Esophagus squamous epithelium (tissue), 5 donors: ENCODE measurements at regions not wholly inside any gene's neighbourhood (a gene's known extent, or its start where the extent isn't known, plus 50 kb on each side); places are given as distances from the start of the nearest gene placed in this dataset.

Experiments used
- DNase-seq: peaks from one replicate; lab custom pipeline; 2025; lab: John Stamatoyannopoulos, UW
- H3K27ac ChIP-seq, 4 donors: fragments of 200-600 bp; sonication (generic); one replicate each; pipeline ENCODE4 v1.5.1; 2016 to 2019; ENCODE audit warnings: mild to moderate bottlenecking in 1 of 4
- H3K27me3 ChIP-seq, 4 donors: fragments of 200-600 bp; sonication (generic); 1 replicate in 3 of 4; 2 replicates in 1 of 4; pipeline versions ENCODE4 v1.5.1 to v1.6.0; 2017 to 2021; ENCODE audit warnings: antibody characterized with exemption in 1 of 4
- H3K36me3 ChIP-seq, 3 donors: fragments of 200-600 bp; sonication (generic); one replicate each; pipeline ENCODE4 v1.5.1; 2016 to 2019
- H3K4me1 ChIP-seq, 3 donors: fragments of 200-600 bp; sonication (generic); one replicate each; pipeline ENCODE4 v1.5.1; 2017 to 2019
- H3K4me3 ChIP-seq, 4 donors: fragments of 200-600 bp; sonication (generic); 1 replicate in 3 of 4; 2 replicates in 1 of 4; pipeline ENCODE4 v1.5.1; 2016 to 2019; ENCODE audit warnings: mild to moderate bottlenecking in 2 of 4, moderate library complexity in 1 of 4
- H3K9me3 ChIP-seq, 3 donors: fragments of 200-600 bp; sonication (generic); one replicate each; pipeline ENCODE4 v1.5.1; 2016 to 2019
- CTCF ChIP-seq, 6 experiments: fragments of 450-650 bp in 4 of 6; fragments of 200-600 bp in 2 of 6; sonication (generic) in 2 of 6; IDR thresholded peaks; one replicate each; pipeline ENCODE4 v1.5.1; 2016 to 2019; ENCODE audit warnings: antibody characterized with exemption in 6 of 6, mild to moderate bottlenecking in 4 of 6, moderate library complexity in 4 of 6
- POLR2A ChIP-seq, 4 donors: fragments of 450-650 bp; IDR thresholded peaks; one replicate each; pipeline ENCODE4 v1.6.1; 2017; ENCODE audit warnings: antibody characterized with exemption in 4 of 4, mild to moderate bottlenecking in 4 of 4, moderate library complexity in 3 of 4
- WGBS, 2 donors: methylation state at CpG; one replicate each; pipeline ENCODE4 v1.1.5; 2018; 5-methylcytosine and 5-hydroxymethylcytosine counted together
- intact Hi-C: fragments of 100-400 bp; cut with DNase I; formaldehyde crosslinking; loops from one replicate; pipeline ENCODE4 v1.15.0; 2022
- donor health status: DM: yes; HTN: yes; CAD: no.

GRCh38 chr18:53819671-53820070, 404.8 kb downstream of the MBD2 start:
- Histone ChIP-seq H3K27me3 (no peaks in the 10 kb centered on the region), H3K27ac (no peak overlapping the region), H3K4me3 (no peak overlapping the region), H3K9me3 (peaks cover 0 to 9% (median 0%) of the 10 kb centered on the region in 3 donors), H3K4me1 (no peaks in the 10 kb centered on the region), H3K36me3 (no peaks in the 10 kb centered on the region)
- no peak for DNase-seq
- WGBS, 2 donors: no CpG with 5 or more reads among the region's 1 CpG
- TF ChIP-seq CTCF (IDR thresholded peaks at IDR 0.05) (no peak), POLR2A (IDR thresholded peaks at IDR 0.05) (no peak)
- intact Hi-C loops: no loop called here

- no peak for DNase-seq
- Histone ChIP-seq H3K4me1 (no peaks in the 10 kb centered on the region), H3K36me3 (no peaks in the 10 kb centered on the region), H3K4me3 (no peak overlapping the region), H3K9me3 (peaks cover 0 to 9% (median 0%) of the 10 kb centered on the region in 3 donors), H3K27ac (no peak overlapping the region), H3K27me3 (no peaks in the 10 kb centered on the region)
- intact Hi-C loops: no loop called here
- TF ChIP-seq POLR2A (IDR thresholded peaks at IDR 0.05) (no peak), CTCF (IDR thresholded peaks at IDR 0.05) (no peak)
- WGBS, 2 donors: 60 to 86% methylated on average over 1 of the region's 1 CpG
These were observed 405.3 kb downstream of the MBD2 start for GRCh38 chr18:53819174-53819573.

- no peaks in the 10 kb centered on the region for H3K27me3 ChIP-seq
- no peak overlapping the region for H3K27ac ChIP-seq
- intact Hi-C loops: no loop called here
- no peak overlapping the region for H3K4me3 ChIP-seq
- DNase-seq: no peak
- WGBS, 2 donors: 75 to 92% methylated on average over 1 of the region's 1 CpG
- H3K4me1 ChIP-seq: no peaks in the 10 kb centered on the region
- no peaks in the 10 kb centered on the region for H3K36me3 ChIP-seq
- peaks cover 0 to 9% (median 0%) of the 10 kb centered on the region in 3 donors for H3K9me3 ChIP-seq
- TF ChIP-seq POLR2A (IDR thresholded peaks at IDR 0.05): no peak
- TF ChIP-seq CTCF (IDR thresholded peaks at IDR 0.05): no peak
These were observed 406.2 kb downstream of the MBD2 start for GRCh38 chr18:53817976-53818950.

- intact Hi-C loops: no loop called here
- 88 to 90% methylated on average over 2 of the region's 2 CpGs for WGBS, 2 donors
- H3K4me3 ChIP-seq: no peak overlapping the region
- no peak for TF ChIP-seq CTCF (IDR thresholded peaks at IDR 0.05)
- no peak for TF ChIP-seq POLR2A (IDR thresholded peaks at IDR 0.05)
- no peaks in the 10 kb centered on the region for H3K4me1 ChIP-seq
- H3K9me3 ChIP-seq: peaks cover 0 to 11% (median 0%) of the 10 kb centered on the region in 3 donors
- no peak overlapping the region for H3K27ac ChIP-seq
- DNase-seq: no peak
- H3K27me3 ChIP-seq: no peaks in the 10 kb centered on the region
- no peaks in the 10 kb centered on the region for H3K36me3 ChIP-seq
These were observed 424.3 kb downstream of the MBD2 start for GRCh38 chr18:53800171-53800570.

- TF ChIP-seq POLR2A (IDR thresholded peaks at IDR 0.05) (no peak), CTCF (IDR thresholded peaks at IDR 0.05) (no peak)
- Histone ChIP-seq H3K27ac (no peak overlapping the region), H3K9me3 (peaks cover 0 to under 1% (median 0%) of the 10 kb centered on the region in 3 donors), H3K36me3 (no peaks in the 10 kb centered on the region), H3K27me3 (no peaks in the 10 kb centered on the region), H3K4me3 (no peak overlapping the region), H3K4me1 (no peaks in the 10 kb centered on the region)
- DNase-seq: no peak
- intact Hi-C loops: no loop called here
These were observed 425.3 kb downstream of the MBD2 start for GRCh38 chr18:53799134-53799533.
